ENCODE measurements at regions not wholly inside any gene's neighbourhood (a gene's known extent, or its start where the extent isn't known, plus 50 kb on each side); places are given as distances from the start of the nearest gene placed in this dataset.

GRCh38 chr17:15101175-15101574, 164.0 kb downstream of the PMP22 start:
- TF ChIP-seq EP300 (conservative IDR thresholded peaks at IDR 0.05; ENCODE audit: poor library complexity, severe bottlenecking) (no peak), REST (IDR thresholded peaks at IDR 0.05; ENCODE audit: borderline replicate concordance) (no peak), MXI1 (conservative IDR thresholded peaks at IDR 0.05; ENCODE audit: poor library complexity, severe bottlenecking) (no peak), CTCF (IDR thresholded peaks at IDR 0.05; ENCODE audit: poor library complexity, severe bottlenecking) (no peak), EZH2 (IDR thresholded peaks at IDR 0.05; ENCODE audit: borderline replicate concordance, insufficient read depth, low read length, poor library complexity, severe bottlenecking) (no peak), SMC3 (conservative IDR thresholded peaks at IDR 0.05; ENCODE audit: poor library complexity) (no peak), RAD21 (conservative IDR thresholded peaks at IDR 0.05) (no peak), POLR2AphosphoS5 (IDR thresholded peaks at IDR 0.05) (no peak), TAF1 (IDR thresholded peaks at IDR 0.05; ENCODE audit: low read depth) (no peak)
- Histone ChIP-seq H3F3A (ENCODE audit: insufficient read depth, low read length, poor library complexity, severe bottlenecking) (no peaks in the 10 kb centered on the region), H3K27me3 (ENCODE audit: insufficient read depth, low read depth, low read length) (no peaks in the 10 kb centered on the region), H3K9me2 (ENCODE audit: insufficient read depth, low read length) (no peaks in the 10 kb centered on the region), H2AFZ (ENCODE audit: low read depth, low read length) (no peak overlapping the region), H3K4me2 (ENCODE audit: low read length) (no peak overlapping the region), H3K9me3 (ENCODE audit: low read length) (no peaks in the 10 kb centered on the region), H3K79me2 (replicated peaks; ENCODE audit: insufficient read depth, low read length) (no peaks in the 10 kb centered on the region), H3K36me3 (ENCODE audit: insufficient read depth, low read length) (no peaks in the 10 kb centered on the region), H3K9ac (ENCODE audit: low read length) (no peak overlapping the region), H3K4me3 (ENCODE audit: low read length) (no peak overlapping the region), H3K27ac (ENCODE audit: low read length) (no peak overlapping the region), H4K20me1 (ENCODE audit: insufficient read depth) (no peaks in the 10 kb centered on the region)

GRCh38 chr17:15096511-15096910, 168.6 kb downstream of the PMP22 start:
- no peak overlapping the region for H2AFZ ChIP-seq (ENCODE audit: low read depth, low read length)
- no peaks in the 10 kb centered on the region for H3K9me2 ChIP-seq (ENCODE audit: insufficient read depth, low read length)
- H3K36me3 ChIP-seq (ENCODE audit: insufficient read depth, low read length) = no peaks in the 10 kb centered on the region
- H3K4me2 ChIP-seq (ENCODE audit: low read length) = no peak overlapping the region
- no peak overlapping the region for H3K9ac ChIP-seq (ENCODE audit: low read length)
- H4K20me1 ChIP-seq (ENCODE audit: insufficient read depth) = no peaks in the 10 kb centered on the region
- H3K4me3 ChIP-seq (ENCODE audit: low read length) = no peak overlapping the region
- H3K79me2 ChIP-seq (replicated peaks; ENCODE audit: insufficient read depth, low read length) = no peaks in the 10 kb centered on the region
- no peak overlapping the region for H3K27ac ChIP-seq (ENCODE audit: low read length)
- H3K9me3 ChIP-seq (ENCODE audit: low read length) = no peaks in the 10 kb centered on the region
- no peak for TF ChIP-seq CTCF (IDR thresholded peaks at IDR 0.05; ENCODE audit: poor library complexity, severe bottlenecking)
- no peak for TF ChIP-seq POLR2AphosphoS5 (IDR thresholded peaks at IDR 0.05)
- TF ChIP-seq EZH2 (IDR thresholded peaks at IDR 0.05; ENCODE audit: borderline replicate concordance, insufficient read depth, low read length, poor library complexity, severe bottlenecking) = no peak
- no peak for TF ChIP-seq SMC3 (conservative IDR thresholded peaks at IDR 0.05; ENCODE audit: poor library complexity)
- no peak for TF ChIP-seq TAF1 (IDR thresholded peaks at IDR 0.05; ENCODE audit: low read depth)
- TF ChIP-seq REST (IDR thresholded peaks at IDR 0.05; ENCODE audit: borderline replicate concordance) = no peak
- no peak for TF ChIP-seq EP300 (conservative IDR thresholded peaks at IDR 0.05; ENCODE audit: poor library complexity, severe bottlenecking)
- TF ChIP-seq MXI1 (conservative IDR thresholded peaks at IDR 0.05; ENCODE audit: poor library complexity, severe bottlenecking) = no peak
- no peak for TF ChIP-seq RAD21 (conservative IDR thresholded peaks at IDR 0.05)
- H3F3A ChIP-seq (ENCODE audit: insufficient read depth, low read length, poor library complexity, severe bottlenecking) = no peaks in the 10 kb centered on the region
- H3K27me3 ChIP-seq (ENCODE audit: insufficient read depth, low read depth, low read length) = no peaks in the 10 kb centered on the region

All from neural cell (in vitro differentiated cells).